Transverse colon (tissue), 4 donors: ENCODE measurements at regions not wholly inside any gene's neighbourhood (a gene's known extent, or its start where the extent isn't known, plus 50 kb on each side); places are given as distances from the start of the nearest gene placed in this dataset.

Experiments
- CTCF ChIP-seq, 5 experiments: fragments of 200-600 bp in 3 of 5; fragments of 450-650 bp in 2 of 5; sonication (generic) in 3 of 5; IDR thresholded peaks; 1 replicate in 2 of 5; 2 replicates in 3 of 5; pipeline ENCODE4 v1.5.1; 2016 to 2017; ENCODE audit warnings: antibody characterized with exemption in 5 of 5, inconsistent platforms in 3 of 5, mild to moderate bottlenecking in 2 of 5, moderate library complexity in 1 of 5
- EP300 ChIP-seq: sonication (generic); formaldehyde crosslinking; IDR thresholded peaks from one replicate; pipeline ENCODE4 v1.6.1; 2017; ENCODE audit warnings: antibody characterized with exemption, low read depth
- POLR2A ChIP-seq: fragments of 450-650 bp; IDR thresholded peaks from one replicate; pipeline ENCODE4 v1.6.1; 2016; ENCODE audit warnings: antibody characterized with exemption, mild to moderate bottlenecking, moderate library complexity
- POLR2AphosphoS5 ChIP-seq, 3 donors: sonication (generic); formaldehyde crosslinking; IDR thresholded peaks; one replicate each; pipeline ENCODE4 v1.6.1; 2016; ENCODE audit warnings: antibody characterized with exemption in 3 of 3

- TF ChIP-seq POLR2A = no peak
- no peak for TF ChIP-seq CTCF (IDR thresholded peaks at IDR 0.05)
- no peak for TF ChIP-seq POLR2AphosphoS5 (IDR thresholded peaks at IDR 0.05)
- no peak for TF ChIP-seq EP300
Observed at GRCh38 chr1:58284225-58284510, 262.4 kb downstream of the OMA1 start.
